Spleen (tissue), 11 donors: ENCODE measurements at regions not wholly inside any gene's neighbourhood (a gene's known extent, or its start where the extent isn't known, plus 50 kb on each side); places are given as distances from the start of the nearest gene placed in this dataset.

Experiments used
- DNase-seq: peaks from one replicate; pipeline ENCODE4 v3.0.0-alpha.2; 2020
- H3K27ac ChIP-seq, 8 donors: fragments of 200-600 bp; sonication (generic) in 7 of 8; 1 replicate in 4 of 8; 2 replicates in 4 of 8; pipeline versions ENCODE4 v1.5.0 to v1.8.0; 2016 to 2021; ENCODE audit warnings: inconsistent platforms in 4 of 8, mild to moderate bottlenecking in 4 of 8, moderate library complexity in 1 of 8
- H3K27me3 ChIP-seq, 7 donors: fragments of 200-600 bp; sonication (generic) in 6 of 7; replicated peaks in 1 of 7; 1 replicate in 4 of 7; 2 replicates in 3 of 7; pipeline versions ENCODE4 v1.5.0 to v1.8.0; 2016 to 2021; ENCODE audit warnings: inconsistent platforms in 3 of 7, mild to moderate bottlenecking in 1 of 7
- H3K36me3 ChIP-seq, 6 donors: fragments of 200-600 bp; sonication (generic) in 5 of 6; 1 replicate in 4 of 6; 2 replicates in 2 of 6; pipeline versions ENCODE4 v1.5.0 to v1.8.0; 2016 to 2021; ENCODE audit warnings: inconsistent platforms in 2 of 6
- H3K4me1 ChIP-seq, 6 donors: fragments of 200-600 bp; sonication (generic) in 5 of 6; 1 replicate in 3 of 6; 2 replicates in 3 of 6; pipeline versions ENCODE4 v1.5.0 to v1.8.0; 2016 to 2021; ENCODE audit warnings: inconsistent platforms in 3 of 6
- H3K4me3 ChIP-seq, 8 donors: fragments of 200-600 bp; sonication (generic) in 7 of 8; 1 replicate in 4 of 8; 2 replicates in 4 of 8; pipeline versions ENCODE4 v1.5.0 to v1.8.0; 2016 to 2021; ENCODE audit warnings: inconsistent platforms in 4 of 8, mild to moderate bottlenecking in 4 of 8, moderate library complexity in 2 of 8
- H3K9me3 ChIP-seq, 8 donors: fragments of 200-600 bp; sonication (generic) in 7 of 8; 1 replicate in 4 of 8; 2 replicates in 4 of 8; pipeline versions ENCODE4 v1.5.0 to v1.8.0; 2016 to 2021; ENCODE audit warnings: inconsistent platforms in 4 of 8
- POLR2A ChIP-seq, 3 donors: fragments of 450-650 bp; IDR thresholded peaks; one replicate each; pipeline ENCODE4 v1.5.1; 2017; ENCODE audit warnings: antibody characterized with exemption in 3 of 3, mild to moderate bottlenecking in 1 of 3
- POLR2AphosphoS5 ChIP-seq, 3 donors: sonication (generic); formaldehyde crosslinking; IDR thresholded peaks; one replicate each; pipeline ENCODE4 v1.5.1; 2017; ENCODE audit warnings: antibody characterized with exemption in 3 of 3
- WGBS, 5 donors: extraction: QIAGEN DNeasy Blood & Tissue Kit in 3 of 5; methylation state at CpG; one replicate each; pipeline versions ENCODE4 v1.1.5 to v1.1.7; 2013 to 2018; 5-methylcytosine and 5-hydroxymethylcytosine counted together
- intact Hi-C: fragments of 100-400 bp; cut with DNase I; formaldehyde crosslinking; loops from one replicate; pipeline ENCODE4 v1.15.0; 2023; ENCODE audit warnings: low total_unique reads
- TF ChIP-seq, protein P1 (sequence below), 11 experiments: fragments of 200-600 bp in 7 of 11; fragments of 450-650 bp in 4 of 11; sonication (generic) in 4 of 11; IDR thresholded peaks in 8 of 11; conservative IDR thresholded peaks in 3 of 11; 1 replicate in 7 of 11; 2 replicates in 4 of 11; pipeline versions ENCODE4 v1.4.0 to v1.8.0; 2016 to 2021; ENCODE audit warnings: antibody characterized with exemption in 11 of 11, inconsistent platforms in 4 of 11, mild to moderate bottlenecking in 1 of 11
- donor health status: healthy with polysubstance abuse.
- donor health status: DM: no; HTN: no; CAD: no; lungs with moderate emphysema.
- donor health status: DM: no; HTN: no; CAD: no.
- donor health status: Bipolar disorder and iron deficiency.
- donor health status: healthy.
- donor health status: DM: no; HTN: no; CAD: no.
- donor health status: DM: yes; HTN: yes; CAD: no.

DNA sequence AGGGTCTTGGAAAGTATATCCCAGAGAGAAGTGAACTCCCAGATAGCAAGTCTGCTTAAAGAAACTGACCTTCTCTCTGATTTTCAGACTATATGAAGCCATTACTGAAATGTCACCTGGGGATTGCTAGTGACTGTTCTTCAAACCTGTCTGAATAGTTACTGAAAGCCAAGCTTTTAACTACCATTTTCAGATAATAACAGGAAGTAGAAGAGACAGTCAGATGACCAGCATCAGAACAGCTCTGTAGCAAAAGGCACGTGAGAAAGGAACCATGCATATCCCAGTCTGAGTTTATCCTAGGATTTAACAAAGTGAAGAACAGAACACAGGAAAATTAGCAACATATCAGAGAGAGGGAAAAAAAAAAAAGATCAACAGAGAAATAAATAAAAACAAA is 74.9 kb upstream of the SELENOP start:
- Histone ChIP-seq H3K27me3 (no peaks in the 10 kb centered on the region), H3K4me1 (no peaks in the 10 kb centered on the region), H3K27ac (peak overlapping the region in 1 of 8 donors; percentile 10), H3K4me3 (no peak overlapping the region), H3K36me3 (no peaks in the 10 kb centered on the region), H3K9me3 (no peaks in the 10 kb centered on the region)
- DNase-seq: no peak
- intact Hi-C loops: loop anchor here (5.0 to 10.0 kb wide), 2 partner anchors 119 to 1022 kb away; no protein-coding TSS in a partner anchor
- TF ChIP-seq, protein P1, sequence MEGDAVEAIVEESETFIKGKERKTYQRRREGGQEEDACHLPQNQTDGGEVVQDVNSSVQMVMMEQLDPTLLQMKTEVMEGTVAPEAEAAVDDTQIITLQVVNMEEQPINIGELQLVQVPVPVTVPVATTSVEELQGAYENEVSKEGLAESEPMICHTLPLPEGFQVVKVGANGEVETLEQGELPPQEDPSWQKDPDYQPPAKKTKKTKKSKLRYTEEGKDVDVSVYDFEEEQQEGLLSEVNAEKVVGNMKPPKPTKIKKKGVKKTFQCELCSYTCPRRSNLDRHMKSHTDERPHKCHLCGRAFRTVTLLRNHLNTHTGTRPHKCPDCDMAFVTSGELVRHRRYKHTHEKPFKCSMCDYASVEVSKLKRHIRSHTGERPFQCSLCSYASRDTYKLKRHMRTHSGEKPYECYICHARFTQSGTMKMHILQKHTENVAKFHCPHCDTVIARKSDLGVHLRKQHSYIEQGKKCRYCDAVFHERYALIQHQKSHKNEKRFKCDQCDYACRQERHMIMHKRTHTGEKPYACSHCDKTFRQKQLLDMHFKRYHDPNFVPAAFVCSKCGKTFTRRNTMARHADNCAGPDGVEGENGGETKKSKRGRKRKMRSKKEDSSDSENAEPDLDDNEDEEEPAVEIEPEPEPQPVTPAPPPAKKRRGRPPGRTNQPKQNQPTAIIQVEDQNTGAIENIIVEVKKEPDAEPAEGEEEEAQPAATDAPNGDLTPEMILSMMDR (IDR thresholded peaks at IDR 0.05 in 8 of 11, conservative IDR thresholded peaks at IDR 0.05 in 3 of 11): no peak
- TF ChIP-seq POLR2AphosphoS5 (IDR thresholded peaks at IDR 0.05) (no peak), POLR2A (IDR thresholded peaks at IDR 0.05) (no peak)
- 16 to 49% (median 29%) methylated on average over 1 of the region's 1 CpG for WGBS, 5 donors

DNA sequence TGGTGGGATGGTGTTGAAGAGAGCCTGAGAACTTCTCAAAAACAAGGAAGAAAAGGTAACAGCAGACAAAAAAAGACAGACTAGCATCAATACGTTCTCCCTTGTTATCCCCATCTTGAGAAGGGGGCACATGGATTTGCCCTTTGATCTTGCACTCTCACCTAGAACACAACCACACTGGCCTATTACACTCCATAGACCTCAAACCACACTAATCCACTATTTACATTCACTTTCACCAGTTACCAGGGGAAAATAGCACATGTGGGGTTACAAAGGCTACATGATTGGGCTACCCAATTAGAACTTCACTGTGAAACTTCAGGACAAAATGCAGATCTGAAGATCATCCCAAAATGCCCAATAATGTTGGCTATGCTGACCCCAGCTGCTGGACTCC is 72.6 kb upstream of the SELENOP start:
- H3K4me1 ChIP-seq: no peaks in the 10 kb centered on the region
- H3K9me3 ChIP-seq: no peaks in the 10 kb centered on the region
- no peak overlapping the region for H3K27ac ChIP-seq
- no peaks in the 10 kb centered on the region for H3K27me3 ChIP-seq
- TF ChIP-seq, protein P1 (IDR thresholded peaks at IDR 0.05 in 8 of 11, conservative IDR thresholded peaks at IDR 0.05 in 3 of 11): no peak
- TF ChIP-seq POLR2AphosphoS5 (IDR thresholded peaks at IDR 0.05): no peak
- TF ChIP-seq POLR2A (IDR thresholded peaks at IDR 0.05): no peak
- intact Hi-C loops: loop anchor here (10.0 kb wide), 1 partner anchor 1020 kb away; no protein-coding TSS in a partner anchor
- H3K36me3 ChIP-seq: no peaks in the 10 kb centered on the region
- no peak for DNase-seq
- H3K4me3 ChIP-seq: no peak overlapping the region
- WGBS, 5 donors: 81 to 97% (median 87%) methylated on average over 1 of the region's 1 CpG

GRCh38 chr5:42881416-42882117 is 69.9 kb upstream of the SELENOP start:
- no peak for TF ChIP-seq POLR2AphosphoS5 (IDR thresholded peaks at IDR 0.05)
- no peak for TF ChIP-seq POLR2A (IDR thresholded peaks at IDR 0.05)
- TF ChIP-seq, protein P1 (IDR thresholded peaks at IDR 0.05 in 8 of 11, conservative IDR thresholded peaks at IDR 0.05 in 3 of 11): no peak
- Histone ChIP-seq H3K36me3 (no peaks in the 10 kb centered on the region), H3K27me3 (no peaks in the 10 kb centered on the region), H3K4me3 (no peak overlapping the region), H3K9me3 (no peaks in the 10 kb centered on the region), H3K27ac (peak overlapping the region in 4 of 8 donors; percentile 15 to 57 (median 30)), H3K4me1 (peaks cover 0 to 18% (median 9%) of the 10 kb centered on the region in 6 donors)
- DNase-seq: no peak
- WGBS, 5 donors: 57 to 59% (median 57%) methylated on average over 5 of the region's 5 CpGs
- intact Hi-C loops: loop anchor here (10.0 kb wide), 1 partner anchor 1017 kb away; no protein-coding TSS in a partner anchor

- TF ChIP-seq, protein P1 (IDR thresholded peaks at IDR 0.05 in 8 of 11, conservative IDR thresholded peaks at IDR 0.05 in 3 of 11): no peak
- TF ChIP-seq POLR2A (IDR thresholded peaks at IDR 0.05) (no peak), POLR2AphosphoS5 (IDR thresholded peaks at IDR 0.05) (no peak)
- Histone ChIP-seq H3K36me3 (no peaks in the 10 kb centered on the region), H3K9me3 (no peaks in the 10 kb centered on the region), H3K4me1 (peaks cover 0 to 27% (median 17%) of the 10 kb centered on the region in 6 donors), H3K27ac (peak overlapping the region in 3 of 8 donors; percentile 15 to 57 (median 38)), H3K27me3 (no peaks in the 10 kb centered on the region), H3K4me3 (no peak overlapping the region)
- no peak for DNase-seq
- WGBS, 5 donors: 56 to 79% (median 70%) methylated on average over 1 of the region's 1 CpG
- intact Hi-C loops: loop anchor here (10.0 kb wide), 1 partner anchor 1016 kb away; no protein-coding TSS in a partner anchor
Measured at GRCh38 chr5:42880496-42881150, 68.9 kb upstream of the SELENOP start.
